ENCODE measurements at regions not wholly inside any gene's neighbourhood (a gene's known extent, or its start where the extent isn't known, plus 50 kb on each side); places are given as distances from the start of the nearest gene placed in this dataset.
"Not testable (repeated sequence)": the region's sequence is repeated elsewhere in the genome, so short reads cannot be mapped to it uniquely, and the experiment has no call there.

DNA sequence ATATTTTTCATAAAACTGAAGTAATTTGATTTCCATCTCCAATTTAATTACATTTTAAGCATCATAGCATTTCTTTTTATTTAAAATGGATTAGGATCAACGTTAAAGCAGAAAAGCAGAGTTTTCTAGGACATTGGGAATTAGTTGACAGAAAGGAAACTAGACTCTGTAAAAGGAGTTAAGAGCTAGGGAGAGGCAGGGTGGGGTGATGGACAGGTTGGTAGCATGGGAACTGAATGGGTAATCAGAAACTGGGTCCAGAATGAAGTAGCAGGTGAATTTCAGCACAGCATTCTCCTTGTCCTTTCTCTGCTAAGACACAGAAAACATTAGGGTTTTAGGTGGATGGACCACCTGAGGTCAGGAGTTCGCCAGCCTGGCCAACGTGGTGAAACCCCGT is 97.6 kb downstream of the ANAPC4 start:
- DNase-seq, result no peak

DNA sequence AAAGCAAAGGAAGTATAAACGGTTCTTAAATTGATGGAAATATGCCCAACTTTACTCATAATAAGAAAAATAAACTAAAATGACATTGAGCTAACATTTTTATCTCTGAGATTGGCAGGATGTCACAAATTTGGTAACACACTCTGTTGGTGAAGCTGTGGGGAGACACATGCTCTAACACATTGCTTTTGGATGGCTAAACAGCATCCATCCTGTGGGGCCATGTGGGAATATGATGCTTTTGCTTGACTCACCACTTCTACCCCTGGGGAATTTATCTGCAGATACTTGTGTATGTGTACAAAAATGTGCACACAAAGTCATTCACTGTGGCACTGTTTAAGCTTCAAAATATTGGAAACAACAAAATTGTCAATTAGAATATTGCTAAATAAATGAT is 100.2 kb downstream of the ANAPC4 start:
- DNase-seq, result no peak

- DNase-seq, result no peak
Observed at GRCh38 chr4:25481648-25482047, 104.6 kb downstream of the ANAPC4 start.

DNA sequence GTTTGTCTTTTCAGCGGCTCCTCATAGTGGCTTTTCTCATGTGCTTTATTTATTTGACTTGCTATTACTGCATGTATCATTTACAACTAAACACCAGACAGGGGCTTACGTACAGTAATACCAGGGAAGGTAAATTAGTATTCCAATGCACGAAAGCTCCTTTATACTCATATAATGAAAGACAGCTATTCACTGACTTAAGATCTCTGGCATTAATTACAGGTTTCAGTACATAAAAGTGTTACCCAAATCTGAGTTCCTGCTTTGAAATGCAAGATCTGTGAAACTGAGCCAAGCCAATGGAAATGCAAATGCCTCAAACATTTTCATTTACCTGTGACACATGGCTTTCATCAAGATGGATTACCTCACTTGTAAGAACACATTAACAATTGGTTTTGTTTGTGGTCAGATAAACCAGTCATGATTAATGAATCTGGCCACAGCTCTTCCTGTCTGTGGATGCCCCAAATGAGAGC is 107.2 kb downstream of the ANAPC4 start:
- DNase-seq, result no peak

DNA sequence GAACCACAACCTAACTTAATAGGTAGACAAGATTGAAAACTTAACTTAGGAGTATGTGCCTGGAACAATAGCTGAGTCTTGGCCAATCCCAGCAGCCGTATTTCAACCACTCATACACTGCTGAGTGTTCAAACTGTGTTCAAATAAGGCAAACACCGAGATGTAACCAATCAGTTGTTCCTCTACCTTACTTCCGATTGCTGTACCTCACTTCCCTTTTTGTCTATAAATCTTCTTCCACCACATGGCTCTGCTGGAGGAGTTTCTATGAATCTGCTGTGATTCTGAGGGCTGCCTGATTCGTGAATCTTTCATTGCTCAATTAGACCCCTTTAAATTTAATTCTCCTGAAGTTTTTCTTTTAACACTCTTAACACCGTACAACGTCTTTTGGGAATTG is 108.0 kb downstream of the ANAPC4 start:
- DNase-seq, result no peak

DNA sequence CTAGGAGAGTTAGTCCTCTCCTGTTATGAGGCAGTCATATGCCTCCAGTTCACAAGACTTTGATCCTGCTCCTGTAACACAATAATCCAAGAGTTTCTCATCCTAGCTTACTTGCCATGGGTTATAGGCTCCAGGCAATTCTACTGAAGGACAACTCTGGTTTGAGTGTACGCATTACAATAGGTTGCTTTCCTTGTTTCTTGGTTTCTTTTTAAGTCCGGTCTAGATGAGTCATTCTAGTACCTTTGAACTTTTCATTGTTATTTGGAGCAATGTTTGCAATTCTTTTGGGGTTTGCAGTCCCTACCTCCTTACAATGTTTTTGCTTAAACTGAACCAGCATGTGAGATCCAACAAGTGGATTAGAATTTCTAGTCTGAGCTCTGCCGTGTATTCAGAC is 109.1 kb downstream of the ANAPC4 start:
- no peak for DNase-seq

- DNase-seq, result no peak
Observed at GRCh38 chr4:25487155-25487554, 110.1 kb downstream of the ANAPC4 start.

GRCh38 chr4:25489253-25489797 is 112.3 kb downstream of the ANAPC4 start:
- no peak for DNase-seq

DNA sequence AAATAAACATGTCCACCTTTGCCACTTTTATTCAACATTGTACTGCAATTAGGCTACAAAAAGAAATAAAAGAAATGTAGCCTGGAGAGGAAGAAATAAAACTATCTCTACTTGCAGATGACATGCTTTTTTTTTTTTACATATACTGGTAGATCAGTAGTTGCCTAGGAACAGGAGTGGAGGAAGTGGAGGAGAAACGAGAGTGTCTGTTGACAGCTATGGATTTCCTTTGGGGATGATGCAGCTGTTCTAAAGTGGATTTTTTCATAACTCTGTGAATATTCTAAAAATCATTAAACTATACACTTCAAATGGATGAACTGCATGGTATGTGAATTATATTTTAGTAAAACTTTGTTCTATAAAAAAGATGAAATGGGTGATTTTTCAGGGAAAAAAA is 116.4 kb downstream of the ANAPC4 start:
- DNase-seq, result no peak

- no peak for DNase-seq
Observed at GRCh38 chr4:25494166-25494565, 117.1 kb downstream of the ANAPC4 start.

- no peak for DNase-seq
Observed at GRCh38 chr4:25500626-25501316, 123.7 kb downstream of the ANAPC4 start.

DNA sequence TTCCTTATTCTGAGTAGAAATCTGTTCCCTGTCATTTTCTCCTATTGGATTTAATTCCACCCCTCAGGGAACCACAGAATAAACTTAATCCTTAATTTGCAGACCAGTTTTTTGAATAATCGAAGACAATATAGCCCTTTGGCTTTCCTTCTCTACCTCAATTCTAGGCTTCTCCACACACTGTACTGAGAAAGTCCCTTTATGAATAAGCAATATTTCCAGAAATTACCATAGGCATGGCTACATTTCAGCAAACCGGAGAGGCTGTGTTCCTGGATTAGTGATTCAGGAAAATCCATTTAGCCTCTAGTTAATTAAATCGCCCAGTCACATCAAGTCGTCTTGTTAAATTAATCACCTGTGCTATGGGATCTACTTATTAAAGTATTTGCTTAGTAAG is 125.1 kb downstream of the ANAPC4 start:
- DNase-seq, result no peak

GRCh38 chr4:25503779-25504178 is 126.7 kb downstream of the ANAPC4 start:
- DNase-seq, result no peak

DNA sequence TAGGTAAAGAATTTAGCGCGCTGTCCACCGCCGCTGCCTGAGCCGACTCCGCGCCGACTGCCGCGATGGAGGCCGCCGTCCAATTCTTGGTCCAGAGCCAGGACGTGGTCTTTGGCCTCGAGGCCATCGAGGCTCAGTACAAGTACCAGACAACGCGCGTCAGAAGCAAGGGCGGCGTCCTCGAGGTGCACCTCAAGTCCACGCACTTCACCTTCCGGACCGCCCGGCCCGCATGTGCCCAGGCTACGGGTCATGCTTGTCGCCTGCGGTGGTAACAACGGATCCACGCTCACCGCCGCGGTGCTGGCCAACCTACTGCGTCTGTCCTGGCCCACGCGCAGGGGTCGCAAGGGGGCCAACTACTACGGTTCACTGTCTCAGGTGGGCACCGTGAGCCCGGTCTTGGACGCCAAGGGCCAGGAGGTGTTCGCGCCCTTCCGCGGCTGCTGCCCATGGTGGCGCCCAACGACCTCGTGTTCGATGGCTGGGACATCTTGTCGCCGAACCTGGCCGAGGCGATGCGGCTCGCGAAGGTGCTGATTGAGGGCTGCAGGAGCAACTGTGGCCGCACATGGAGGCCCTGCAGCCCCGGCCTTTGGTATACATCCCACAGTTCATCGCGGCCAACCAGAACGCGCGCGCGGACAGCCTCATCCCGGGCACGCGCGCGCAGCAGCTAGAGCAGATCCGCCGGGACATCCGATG is 128.0 kb downstream of the ANAPC4 start:
- no peak for DNase-seq

DNA sequence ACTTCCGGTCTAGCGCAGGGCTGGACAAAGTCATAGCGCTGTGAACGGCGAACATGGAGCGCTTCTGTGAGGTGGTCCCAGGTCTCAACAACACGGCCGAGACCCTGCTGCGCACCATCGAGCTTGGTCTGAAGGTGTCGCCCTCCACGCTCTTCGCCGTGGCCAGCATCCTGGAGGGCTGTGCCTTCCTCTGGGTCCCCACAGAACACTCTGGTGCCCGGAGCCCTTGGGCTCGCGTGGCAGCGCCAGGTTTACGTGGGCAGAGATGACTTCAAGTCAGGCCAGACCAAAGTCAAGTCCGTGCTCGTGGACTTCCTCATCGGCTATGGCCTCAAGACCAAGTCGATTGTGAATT is 128.6 kb downstream of the ANAPC4 start:
- no peak for DNase-seq

- DNase-seq, result no peak
Observed at GRCh38 chr4:25506032-25506571, 129.0 kb downstream of the ANAPC4 start.

DNA sequence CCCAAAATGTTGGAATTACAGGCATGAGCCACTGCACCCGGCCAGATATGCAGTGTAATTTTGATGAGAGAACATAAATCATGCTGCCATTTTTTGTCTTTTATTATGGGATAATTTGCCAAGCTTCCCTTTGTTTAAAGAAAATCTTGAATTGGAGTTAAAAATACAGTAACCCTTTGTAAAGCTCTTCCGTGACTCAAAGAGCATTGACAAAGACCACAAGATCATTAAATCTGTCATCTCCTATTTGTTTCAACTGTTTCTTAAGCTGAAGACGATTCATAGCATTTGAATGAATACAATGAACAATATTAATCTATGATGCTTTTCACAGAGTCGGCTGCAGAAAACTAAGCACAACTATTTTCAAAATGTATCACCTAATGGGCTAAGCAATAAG is 132.6 kb downstream of the ANAPC4 start:
- DNase-seq, result no peak

- not testable (repeated sequence) for DNase-seq
Observed at GRCh38 chr4:25511823-25512222, 134.8 kb downstream of the ANAPC4 start.

GRCh38 chr4:25513814-25514213 is 136.8 kb downstream of the ANAPC4 start:
- DNase-seq, result no peak

- no peak for DNase-seq
Observed at GRCh38 chr4:25523405-25523804, 132.2 kb upstream of the SLC34A2 start.

GRCh38 chr4:25524663-25525062 is 131.0 kb upstream of the SLC34A2 start:
- no peak for DNase-seq

GRCh38 chr4:25525896-25526295 is 129.8 kb upstream of the SLC34A2 start:
- no peak for DNase-seq

GRCh38 chr4:25527034-25527433 is 128.6 kb upstream of the SLC34A2 start:
- no peak for DNase-seq

- no peak for DNase-seq
Observed at GRCh38 chr4:25528391-25528790, 127.3 kb upstream of the SLC34A2 start.
